ENCODE measurements at regions not wholly inside any gene's neighbourhood (a gene's known extent, or its start where the extent isn't known, plus 50 kb on each side); places are given as distances from the start of the nearest gene placed in this dataset.

DNA sequence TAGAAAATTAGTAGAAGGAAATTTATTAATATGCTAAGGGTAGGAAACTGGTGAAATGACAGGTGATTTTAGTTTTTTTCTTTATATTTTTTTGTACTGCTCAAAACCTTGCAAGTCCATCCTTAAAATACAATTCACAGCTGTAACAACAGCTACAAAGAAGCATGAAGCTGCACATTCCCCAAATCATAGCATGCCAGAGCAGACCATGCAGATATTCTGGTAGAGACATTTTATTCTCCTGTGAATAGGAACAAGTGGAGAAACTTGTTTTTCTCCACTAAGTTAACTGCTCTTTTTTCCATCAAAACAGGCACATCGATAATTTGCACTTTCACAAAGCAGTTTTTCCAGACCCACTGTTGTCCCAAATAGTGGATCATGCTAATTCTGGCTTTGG lies 1125.7 kb downstream of the BRINP3 start:
- DNase-seq (ENCODE audit: low spot score): no peak

DNA sequence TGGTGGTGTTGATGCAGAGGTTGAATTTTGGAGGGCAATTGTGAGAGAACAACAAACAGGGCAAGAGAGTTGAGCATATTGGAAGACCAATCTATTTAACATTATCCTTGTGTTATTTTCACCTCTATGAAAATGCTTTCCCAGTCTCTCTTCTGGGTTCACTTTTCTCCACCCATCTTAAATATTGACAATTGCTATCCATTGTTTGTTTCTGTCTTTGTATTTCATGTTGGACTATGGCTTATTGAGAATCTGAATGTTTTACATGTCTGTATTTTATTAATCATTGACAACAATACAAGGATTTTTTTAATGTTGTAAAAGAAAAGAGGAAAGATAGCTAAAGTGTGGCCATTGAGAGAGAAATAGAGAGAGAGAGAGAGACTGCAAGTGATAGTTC lies 1121.5 kb downstream of the BRINP3 start:
- DNase-seq (ENCODE audit: low spot score): no peak

DNA sequence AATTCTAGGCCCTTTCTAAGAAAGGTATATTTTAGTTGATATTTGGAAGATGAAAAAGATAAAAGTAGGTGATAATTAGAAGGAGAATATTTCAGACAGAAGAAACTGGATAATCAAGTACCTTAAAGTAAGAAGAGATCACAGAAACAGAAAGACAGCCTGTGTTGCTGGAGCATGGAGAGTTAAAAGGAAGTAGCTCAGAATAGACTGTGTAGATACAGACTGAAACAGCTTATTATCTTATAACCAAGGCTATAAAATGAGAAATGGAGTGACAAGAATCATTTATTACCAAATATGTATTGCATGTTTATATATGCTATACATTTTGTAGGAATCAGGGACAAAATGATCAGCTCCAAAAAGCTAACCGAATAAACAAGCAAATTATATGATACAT lies 1120.3 kb downstream of the BRINP3 start:
- DNase-seq (ENCODE audit: low spot score): no peak

DNA sequence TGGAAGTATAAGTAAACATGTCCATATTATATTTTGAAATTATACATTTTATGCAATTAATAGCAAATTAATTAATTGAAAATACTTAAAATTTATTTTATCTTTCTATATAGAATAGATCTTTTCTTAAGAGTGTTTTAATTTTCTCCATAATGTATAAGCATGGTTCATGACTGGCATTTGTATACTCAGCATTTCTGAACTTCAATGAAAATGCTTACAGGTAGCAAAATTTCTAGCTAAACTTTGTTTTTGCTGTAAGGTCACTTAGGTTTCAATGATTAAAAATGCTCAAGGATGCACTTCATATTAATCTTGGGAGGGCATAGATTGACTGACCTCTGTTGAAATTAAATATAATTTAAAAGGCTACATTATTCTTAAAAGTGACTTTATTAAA lies 1108.1 kb downstream of the BRINP3 start:
- DNase-seq (ENCODE audit: low spot score): no peak

DNA sequence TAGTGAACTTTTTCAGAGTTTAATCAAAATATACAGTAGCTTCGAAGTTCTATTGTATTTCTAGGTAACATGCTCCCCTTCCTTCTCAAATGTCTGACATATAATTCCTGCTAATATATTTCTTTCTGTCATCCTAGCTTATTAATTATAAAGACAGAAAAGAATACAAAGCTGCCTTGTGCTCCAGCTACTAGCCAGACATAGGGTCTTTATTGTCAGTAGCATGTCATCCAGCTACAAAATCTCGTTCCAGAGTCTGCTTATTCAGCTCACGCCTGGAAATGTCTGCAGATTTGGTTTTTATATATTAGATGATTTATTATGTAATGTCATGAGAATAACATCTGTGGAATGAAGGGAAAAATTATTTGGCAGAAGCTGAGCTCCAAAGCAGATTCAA lies 1102.8 kb downstream of the BRINP3 start:
- no peak for DNase-seq (ENCODE audit: low spot score)

DNA sequence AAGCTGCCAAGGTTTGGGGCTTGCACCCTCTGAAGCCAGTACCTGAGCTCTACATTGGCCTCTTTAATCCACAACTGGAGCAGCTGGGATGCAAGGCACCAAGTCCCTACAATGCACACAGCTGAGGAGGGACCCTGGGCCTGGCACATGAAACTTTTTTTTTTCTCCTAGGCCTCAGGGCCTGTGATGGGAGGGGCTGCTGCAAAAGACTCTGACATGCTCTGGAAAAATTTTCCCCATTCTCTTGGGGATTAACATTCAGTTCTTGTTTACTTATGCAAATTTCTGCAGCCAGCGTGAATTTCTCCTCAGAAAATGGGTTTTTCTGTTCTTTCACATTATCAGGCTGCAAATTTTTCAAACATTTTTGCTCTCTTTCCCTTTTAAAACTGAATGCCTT lies 1072.2 kb downstream of the BRINP3 start:
- DNase-seq (ENCODE audit: low spot score): no peak

DNA sequence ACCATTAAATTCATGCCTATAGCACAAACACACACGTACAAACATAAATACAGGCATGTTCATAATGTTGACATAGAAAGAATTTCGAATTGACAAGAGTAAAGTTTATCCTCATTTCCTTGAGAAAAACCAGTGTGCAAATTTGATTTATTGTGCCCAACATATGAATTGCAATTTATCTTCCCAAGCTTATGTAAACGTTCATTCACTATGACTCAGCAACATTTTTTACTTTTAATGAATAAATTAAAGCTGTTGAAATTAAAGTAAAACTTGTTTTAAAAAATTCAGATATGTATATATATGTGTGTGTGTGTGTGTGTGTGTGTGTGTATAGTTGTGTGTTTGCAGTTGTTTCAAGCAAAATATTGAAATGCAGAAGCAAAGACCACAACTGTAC lies 1067.9 kb downstream of the BRINP3 start:
- no peak for DNase-seq (ENCODE audit: low spot score)

DNA sequence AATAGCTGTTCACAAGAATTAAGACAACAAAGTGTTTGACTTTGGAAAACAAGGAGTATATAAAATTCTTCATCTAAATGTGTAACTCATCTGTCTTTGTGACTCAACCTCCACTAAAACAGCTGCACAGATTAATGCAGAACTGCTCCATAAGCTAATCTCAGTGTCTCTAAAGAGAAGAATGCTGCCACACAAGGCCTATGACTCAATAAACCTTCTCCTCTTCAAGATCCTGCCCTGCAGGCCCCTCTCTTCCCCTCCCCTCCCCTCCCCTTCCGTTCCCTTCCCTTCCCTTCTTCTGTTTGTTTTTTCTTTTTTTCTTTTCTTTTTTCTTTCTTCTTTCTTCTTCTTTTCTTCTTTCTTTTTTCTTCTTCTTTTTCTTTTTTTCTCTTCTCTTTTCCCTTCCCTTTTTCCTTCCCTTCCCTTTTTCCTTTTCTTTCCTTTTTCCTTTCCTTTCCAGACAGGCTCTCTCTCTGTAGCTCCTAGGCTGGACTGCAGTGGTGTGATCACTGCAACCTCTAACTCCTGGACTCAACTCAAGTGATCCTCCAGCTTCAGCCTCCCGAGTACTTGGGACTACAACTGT lies 1052.8 kb downstream of the BRINP3 start:
- DNase-seq (ENCODE audit: low spot score): no peak

DNA sequence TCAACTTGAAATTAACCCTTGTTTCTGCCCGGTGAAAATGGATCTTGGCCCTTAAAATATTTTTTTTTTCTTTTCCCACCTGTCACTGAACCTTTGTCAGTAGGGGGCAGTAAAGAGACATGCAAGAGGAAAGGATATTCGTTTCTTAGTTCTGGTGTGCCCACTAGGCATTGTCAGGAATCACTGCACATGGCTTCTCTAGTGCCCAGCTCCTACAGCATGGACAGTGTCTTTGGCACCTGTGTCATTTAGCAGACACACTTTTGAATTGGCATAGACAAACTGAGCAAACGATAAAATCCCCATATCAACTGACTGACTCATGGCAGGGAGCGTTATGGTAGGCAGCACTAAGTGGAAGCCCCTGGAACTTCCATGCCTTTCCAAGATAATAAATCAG lies 1048.1 kb downstream of the BRINP3 start:
- peak; percentile 12 for DNase-seq (ENCODE audit: low spot score)

DNA sequence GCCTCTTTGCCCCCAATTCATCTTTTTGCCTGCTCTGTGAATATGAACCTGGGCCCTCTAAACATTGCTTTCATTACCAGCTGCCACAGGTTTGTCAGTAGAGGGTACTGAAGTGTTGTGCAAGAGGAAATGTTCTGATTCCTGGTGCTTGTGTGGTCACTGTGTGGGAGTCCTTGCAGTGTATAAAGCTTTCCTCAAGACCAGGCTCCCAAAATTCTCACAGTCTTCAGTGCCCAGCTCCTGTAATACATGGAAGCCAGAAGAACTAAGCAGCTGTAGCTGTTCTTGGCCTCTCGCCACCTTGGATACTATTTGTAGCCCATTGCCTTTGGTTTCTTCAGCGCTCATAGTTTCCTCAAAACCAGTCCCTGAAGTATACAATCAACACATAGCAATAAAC lies 1046.2 kb downstream of the BRINP3 start:
- no peak for DNase-seq (ENCODE audit: low spot score)

DNA sequence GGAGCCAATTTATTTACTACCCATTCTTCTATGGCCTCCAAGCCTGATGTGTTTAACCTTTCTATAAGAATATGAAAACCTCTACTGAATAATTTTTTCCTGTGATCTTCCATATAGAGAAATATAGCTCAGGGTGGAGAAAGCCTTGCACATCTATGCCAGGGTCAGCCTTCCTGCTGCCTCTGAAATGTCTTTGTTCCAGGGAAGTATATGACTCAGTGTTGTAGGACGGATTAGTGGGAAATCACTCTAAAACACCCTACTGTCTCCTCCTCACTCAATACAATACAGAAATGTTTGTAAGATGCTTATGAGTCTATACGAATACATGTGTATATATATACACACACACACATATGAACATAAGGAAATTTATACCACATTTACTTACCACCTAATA lies 1044.9 kb downstream of the BRINP3 start:
- DNase-seq (ENCODE audit: low spot score): no peak

DNA sequence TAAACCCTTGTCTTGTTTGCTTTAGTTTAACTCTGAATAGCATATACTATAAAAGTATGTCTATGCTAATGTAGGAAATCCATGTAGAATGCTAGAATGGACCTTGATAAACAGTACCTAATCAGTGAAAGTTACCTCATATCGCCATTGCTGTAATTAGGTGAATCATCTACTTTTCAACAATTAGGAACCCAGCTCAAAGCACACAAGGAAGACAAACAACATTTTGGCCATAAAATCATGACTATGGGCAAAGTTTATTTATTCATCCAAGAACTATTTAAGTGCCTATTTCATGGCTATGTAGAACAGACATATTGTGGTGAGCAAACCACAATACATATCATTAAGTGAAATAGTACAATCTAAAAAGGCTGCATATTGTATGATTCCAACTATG lies 1043.2 kb downstream of the BRINP3 start:
- no peak for DNase-seq (ENCODE audit: low spot score)

DNA sequence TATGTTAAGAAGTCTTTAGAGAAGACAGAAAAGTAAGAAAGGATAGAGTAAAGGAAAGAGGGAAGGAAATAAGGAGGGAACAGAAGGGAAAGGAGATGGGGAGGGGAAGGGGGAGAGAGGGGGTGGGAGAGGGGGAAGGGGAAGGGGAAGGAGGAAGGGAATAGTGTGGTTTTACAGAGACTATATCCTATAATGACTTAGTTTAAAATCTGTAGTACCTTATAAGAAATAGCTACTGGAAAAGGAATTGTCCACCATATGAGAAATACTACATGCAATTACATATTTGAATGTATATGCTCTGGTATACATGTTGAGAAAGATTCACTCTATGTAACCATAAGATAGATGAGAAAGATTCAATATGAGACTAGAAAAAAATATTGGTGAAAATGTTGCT lies 1042.3 kb downstream of the BRINP3 start:
- DNase-seq (ENCODE audit: low spot score): no peak

DNA sequence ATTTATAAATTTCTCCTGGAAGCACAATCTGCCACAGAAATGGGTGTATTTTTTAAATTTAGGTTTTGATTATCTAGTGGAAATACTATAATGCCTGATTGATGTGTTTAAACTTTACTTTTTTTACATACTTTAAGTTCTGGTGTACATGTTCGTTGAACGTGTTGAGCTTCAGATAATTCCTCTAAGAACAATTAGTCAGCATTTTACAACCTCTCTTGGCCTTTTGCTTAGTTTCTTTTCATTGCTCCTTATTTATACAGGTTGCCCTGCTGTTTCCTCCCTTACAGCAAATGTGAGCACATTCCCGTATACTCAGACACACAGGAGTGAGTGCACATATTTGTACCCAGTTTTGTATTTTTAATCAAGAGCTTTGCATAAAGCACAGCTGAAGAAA lies 1038.9 kb downstream of the BRINP3 start:
- no peak for DNase-seq (ENCODE audit: low spot score)

DNA sequence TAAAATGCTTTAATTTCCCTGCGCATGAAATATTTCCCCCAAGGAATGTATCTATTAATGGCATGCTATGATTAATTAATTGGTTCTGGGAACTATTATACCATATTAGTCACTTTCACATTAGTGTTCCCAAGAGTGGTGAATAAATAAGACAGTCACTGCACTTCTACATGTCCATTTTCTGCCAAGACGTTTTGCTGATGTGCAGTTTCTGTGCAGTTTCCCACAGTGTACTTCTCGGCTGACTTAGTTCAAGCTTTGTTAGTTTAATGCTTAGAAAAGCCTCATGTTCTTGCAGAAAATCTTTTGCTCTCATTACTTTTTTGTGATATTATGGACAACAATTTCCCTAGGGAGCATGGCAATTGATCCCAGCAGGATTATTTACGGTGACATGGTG lies 1014.5 kb downstream of the BRINP3 start:
- DNase-seq (ENCODE audit: low spot score): no peak

DNA sequence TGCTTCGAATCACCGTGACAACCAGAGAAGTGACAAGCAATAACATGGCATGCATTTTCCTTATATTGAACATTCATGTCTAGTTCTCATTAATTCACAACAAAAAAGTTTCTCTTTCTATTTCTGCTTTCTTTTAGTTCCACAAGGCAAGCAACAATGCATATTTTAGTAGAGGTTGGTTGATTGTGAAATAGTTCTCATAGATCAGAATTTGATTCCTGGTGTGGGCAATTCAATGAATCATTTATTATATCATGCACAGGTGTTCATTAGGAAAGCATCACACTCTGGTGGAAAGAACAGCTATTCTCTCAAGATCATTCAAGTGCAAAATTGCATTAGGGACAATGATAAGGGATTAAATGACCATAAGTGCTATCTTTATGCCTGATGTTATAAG lies 980.9 kb downstream of the BRINP3 start:
- no peak for DNase-seq (ENCODE audit: low spot score)

DNA sequence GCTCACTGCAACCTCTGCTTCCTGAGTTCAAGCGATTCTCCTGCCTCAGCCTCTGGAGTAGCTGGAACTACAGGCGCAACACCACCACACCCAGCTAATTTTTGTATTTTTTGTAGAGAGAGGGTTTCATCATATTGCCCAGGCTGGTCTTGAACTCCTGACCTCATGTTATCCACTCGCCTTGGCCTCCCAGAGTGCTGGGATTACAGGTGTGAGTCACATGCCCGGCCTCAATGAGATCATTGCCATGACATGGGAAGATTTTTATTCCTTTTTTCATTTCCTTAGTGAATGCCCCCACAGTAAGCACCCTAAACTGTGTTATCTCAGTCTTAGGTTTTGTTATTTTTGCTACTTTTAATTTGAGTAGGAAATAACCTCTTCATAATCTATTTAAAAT lies 977.9 kb downstream of the BRINP3 start:
- no peak for DNase-seq (ENCODE audit: low spot score)

DNA sequence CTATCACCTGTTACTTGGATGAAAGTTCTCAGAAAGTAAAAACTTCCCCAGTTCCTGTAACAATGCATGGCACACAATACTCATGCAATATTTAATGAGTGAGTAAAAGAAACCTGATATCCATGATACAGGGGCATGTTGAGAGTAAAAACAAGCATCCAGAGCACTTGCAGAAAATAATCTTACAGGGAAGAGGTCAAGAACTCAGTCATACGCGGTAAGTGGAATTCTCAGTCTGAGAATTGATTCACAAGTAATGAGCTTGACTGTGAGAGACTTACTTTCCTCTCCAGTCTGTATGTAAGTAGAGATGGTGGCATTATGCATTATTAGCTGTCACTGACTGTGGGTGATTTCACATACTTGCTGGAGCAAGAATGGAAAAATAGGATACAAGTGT lies 976.9 kb downstream of the BRINP3 start:
- no peak for DNase-seq (ENCODE audit: low spot score)

DNA sequence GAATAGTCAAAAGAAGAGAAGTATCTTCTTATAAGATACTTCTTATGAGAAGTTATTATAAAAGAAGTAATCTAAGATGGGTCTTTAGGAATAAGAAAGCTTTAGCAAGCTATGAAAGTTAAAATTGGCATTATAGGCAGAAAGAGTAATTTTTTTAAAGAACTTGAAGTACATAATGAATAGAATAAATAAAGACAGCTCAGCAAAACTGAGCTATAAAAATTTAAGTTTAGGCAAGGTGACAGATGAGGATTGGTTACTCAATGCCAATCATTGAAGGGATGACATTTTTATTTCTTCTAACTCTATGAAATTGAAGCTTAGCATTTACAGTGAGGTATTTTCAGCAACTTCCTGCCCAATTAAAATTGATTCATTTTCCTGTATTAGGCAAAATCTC lies 966.8 kb downstream of the BRINP3 start:
- DNase-seq (ENCODE audit: low spot score): no peak

DNA sequence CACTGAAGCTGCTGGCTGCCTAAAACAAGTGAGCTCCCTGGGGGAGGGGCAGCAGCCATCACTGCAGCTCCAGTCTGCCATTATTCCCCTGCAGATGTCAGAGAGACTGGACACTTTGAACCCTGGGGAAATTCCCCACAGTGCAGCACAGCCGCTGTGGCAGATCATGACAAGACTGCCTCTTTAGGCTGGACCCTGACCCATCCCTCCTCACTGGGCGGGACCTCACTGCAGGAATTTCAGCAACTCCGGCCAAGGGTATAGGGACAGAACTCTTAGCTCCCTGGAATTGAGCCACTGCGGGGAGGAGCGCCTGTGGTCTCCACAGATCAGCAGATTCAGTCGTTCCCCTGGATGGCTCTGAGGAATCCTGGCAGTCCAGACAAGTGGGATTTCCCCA lies 964.6 kb downstream of the BRINP3 start:
- peak; percentile 7 for DNase-seq (ENCODE audit: low spot score)

DNA sequence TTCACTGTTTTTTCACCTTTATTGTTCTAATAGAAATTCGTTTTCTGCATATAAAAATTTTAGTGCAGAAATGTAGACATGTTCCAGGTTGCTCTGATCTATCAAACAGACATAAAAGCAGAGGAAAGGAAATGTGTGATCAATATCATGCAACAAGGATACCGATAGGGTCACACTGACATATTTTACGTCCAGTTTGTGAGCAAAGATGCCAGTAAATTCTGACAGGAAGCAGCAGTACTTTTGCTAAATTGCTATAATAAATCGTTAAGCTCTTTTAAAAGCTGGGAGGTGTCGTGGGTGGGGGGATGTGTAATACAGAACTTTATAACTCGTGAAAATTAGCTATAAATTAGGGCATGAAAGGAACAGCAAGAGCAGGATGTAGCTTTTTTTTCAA lies 955.2 kb downstream of the BRINP3 start:
- DNase-seq (ENCODE audit: low spot score): no peak

DNA sequence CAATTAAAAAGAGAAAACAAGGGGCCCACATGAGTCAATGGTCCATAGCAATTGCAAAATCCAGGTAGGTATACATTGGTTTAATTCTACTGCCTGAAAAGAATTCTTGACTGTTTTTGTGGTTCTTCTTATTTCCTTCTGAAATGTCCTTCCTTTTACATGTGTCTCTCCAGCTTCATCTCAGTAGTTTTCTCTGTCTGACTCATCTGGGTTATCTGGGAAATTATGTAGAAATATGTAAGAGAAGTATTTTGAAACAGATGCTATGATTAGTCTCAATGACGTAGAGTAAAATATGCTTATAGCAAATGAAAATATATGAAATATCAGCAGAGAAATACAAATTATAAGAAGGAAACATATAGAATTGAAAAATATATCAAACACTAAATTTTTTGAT lies 953.2 kb downstream of the BRINP3 start:
- no peak for DNase-seq (ENCODE audit: low spot score)

DNA sequence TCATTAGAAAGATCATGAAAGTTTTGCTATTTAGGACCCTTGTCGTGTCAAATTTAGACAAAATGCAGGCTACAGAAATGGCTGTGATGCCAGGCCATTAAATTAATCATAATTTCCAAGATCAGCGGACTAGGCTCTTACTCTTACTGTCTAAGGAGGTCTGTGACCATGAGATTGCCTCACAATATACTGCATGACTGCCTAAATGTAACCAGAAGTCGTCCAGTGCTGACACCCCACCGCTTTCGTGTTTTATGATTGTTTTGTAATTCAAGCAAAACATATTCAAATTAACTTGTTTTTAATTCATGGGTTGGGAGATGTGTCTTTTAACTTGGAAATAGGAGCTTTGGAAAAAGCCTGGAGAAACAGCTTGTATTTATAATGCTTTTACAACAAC lies 947.5 kb downstream of the BRINP3 start:
- no peak for DNase-seq (ENCODE audit: low spot score)

DNA sequence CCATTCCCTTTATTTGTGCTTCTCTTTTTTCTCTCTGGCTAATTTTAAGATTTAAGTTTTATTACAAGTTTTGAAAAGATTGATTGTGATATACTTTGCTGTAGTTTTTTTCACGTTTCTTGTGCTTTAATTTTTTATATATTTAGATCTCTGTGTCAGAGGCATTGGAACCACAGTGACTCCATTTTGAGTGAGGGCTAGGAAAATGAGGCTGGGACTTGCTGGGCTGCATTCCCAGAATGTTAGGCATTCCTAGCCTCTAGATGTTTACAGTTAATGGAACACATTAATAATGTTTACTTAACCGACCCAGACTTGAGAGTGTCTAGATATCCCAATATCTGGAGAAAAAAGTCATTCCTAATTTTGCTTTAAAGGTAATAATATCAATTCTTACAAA lies 939.4 kb downstream of the BRINP3 start:
- no peak for DNase-seq (ENCODE audit: low spot score)

DNA sequence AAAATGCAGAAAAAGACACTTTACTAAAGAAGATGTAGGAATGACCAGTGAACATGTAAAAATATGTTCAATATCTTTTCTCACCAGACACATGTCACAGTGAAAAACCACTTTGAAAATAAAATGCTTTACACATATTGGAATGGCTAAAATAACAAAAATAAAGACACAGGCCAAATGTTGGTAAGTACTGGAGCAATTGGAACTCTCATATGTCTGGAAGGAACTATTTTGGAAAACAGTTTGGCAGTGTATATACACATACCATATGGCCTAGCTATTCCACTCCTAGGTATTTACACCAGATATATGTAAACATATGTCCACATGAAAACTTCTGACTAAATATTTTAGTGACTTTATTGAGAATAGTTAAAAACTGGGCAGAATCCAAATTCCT lies 927.2 kb downstream of the BRINP3 start:
- DNase-seq (ENCODE audit: low spot score): no peak
